Rectal smooth muscle tissue (tissue), 1 donor: ENCODE measurements at regions not wholly inside any gene's neighbourhood (a gene's known extent, or its start where the extent isn't known, plus 50 kb on each side); places are given as distances from the start of the nearest gene placed in this dataset.
"Not testable (repeated sequence)": the region's sequence is repeated elsewhere in the genome, so short reads cannot be mapped to it uniquely, and the experiment has no call there.

Source experiments
- H3K27ac ChIP-seq: one replicate; pipeline ENCODE4 v1.7.0; 2013; ENCODE audit warnings: low read depth, low read length, inconsistent platforms
- H3K27me3 ChIP-seq: one replicate; pipeline ENCODE4 v1.7.0; 2013; ENCODE audit warnings: low read length; ENCODE audit not compliant: control insufficient read depth, insufficient read depth
- H3K36me3 ChIP-seq: one replicate; pipeline ENCODE4 v1.7.0; 2013; ENCODE audit warnings: low read length; ENCODE audit not compliant: control insufficient read depth, insufficient read depth
- H3K4me1 ChIP-seq: one replicate; pipeline ENCODE4 v1.7.0; 2013; ENCODE audit warnings: low read length; ENCODE audit not compliant: control insufficient read depth, insufficient read depth
- H3K4me3 ChIP-seq: one replicate; pipeline ENCODE4 v1.7.0; 2013; ENCODE audit warnings: low read length
- H3K9ac ChIP-seq: one replicate; pipeline ENCODE4 v1.7.0; 2013; ENCODE audit warnings: low read length

DNA sequence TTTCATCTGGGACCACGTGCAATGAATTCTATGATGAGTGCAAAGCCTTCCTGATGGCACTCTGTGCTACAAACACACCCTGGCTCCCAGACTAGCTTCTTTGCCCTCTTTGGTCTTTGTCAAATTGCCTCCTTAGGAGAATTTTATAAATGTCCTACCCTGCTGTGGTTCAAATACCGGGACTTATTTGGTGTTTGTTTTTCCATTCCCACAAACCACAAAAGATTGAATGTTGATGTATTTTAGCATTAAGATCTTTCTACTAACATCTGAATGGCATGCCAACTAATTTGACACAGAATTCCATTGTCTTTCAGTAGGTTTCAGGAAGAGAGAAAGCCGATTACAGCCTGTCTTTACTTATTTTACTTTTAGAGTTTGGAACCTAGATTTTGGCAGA lies 424.2 kb upstream of the SLC35B3 start:
- no peak overlapping the region for H3K27ac ChIP-seq
- H3K36me3 ChIP-seq: no peaks in the 10 kb centered on the region
- H3K4me1 ChIP-seq: no peaks in the 10 kb centered on the region

DNA sequence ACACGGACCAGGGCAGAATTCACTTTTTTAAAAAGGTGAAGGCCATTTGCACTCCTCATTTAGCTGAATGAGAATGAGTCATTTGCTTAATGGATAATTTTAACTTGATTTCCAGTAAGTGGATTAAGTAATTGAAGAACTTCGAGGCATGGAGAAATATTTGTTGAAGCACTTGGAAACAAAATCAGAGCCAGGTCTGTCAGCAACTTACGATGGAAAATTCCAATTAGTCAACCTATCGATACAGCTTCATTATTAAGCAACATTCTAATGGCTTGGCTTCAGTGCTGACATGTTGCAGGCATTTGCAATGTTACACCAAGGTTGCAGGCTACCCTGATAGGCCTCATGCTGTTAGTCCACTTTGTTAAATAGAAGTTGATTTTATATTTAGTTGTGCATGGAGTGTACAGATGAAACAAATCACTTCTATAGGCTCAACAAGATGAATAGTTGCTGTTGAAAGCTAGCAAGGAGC lies 423.5 kb upstream of the SLC35B3 start:
- H3K4me1 ChIP-seq: no peaks in the 10 kb centered on the region
- H3K4me3 ChIP-seq: no peak overlapping the region
- H3K27me3 ChIP-seq: no peaks in the 10 kb centered on the region
- H3K36me3 ChIP-seq: no peaks in the 10 kb centered on the region
- H3K27ac ChIP-seq: no peak overlapping the region
- H3K9ac ChIP-seq: no peak overlapping the region

More for the DNA sequence above, 424.2 kb upstream of the SLC35B3 start:
- Histone ChIP-seq H3K27me3 (no peaks in the 10 kb centered on the region), H3K4me3 (no peak overlapping the region), H3K9ac (no peak overlapping the region)

- H3K27ac ChIP-seq: no peak overlapping the region
- no peak overlapping the region for H3K9ac ChIP-seq
Measured at GRCh38 chr6:8857160-8857559, 421.8 kb upstream of the SLC35B3 start.

DNA sequence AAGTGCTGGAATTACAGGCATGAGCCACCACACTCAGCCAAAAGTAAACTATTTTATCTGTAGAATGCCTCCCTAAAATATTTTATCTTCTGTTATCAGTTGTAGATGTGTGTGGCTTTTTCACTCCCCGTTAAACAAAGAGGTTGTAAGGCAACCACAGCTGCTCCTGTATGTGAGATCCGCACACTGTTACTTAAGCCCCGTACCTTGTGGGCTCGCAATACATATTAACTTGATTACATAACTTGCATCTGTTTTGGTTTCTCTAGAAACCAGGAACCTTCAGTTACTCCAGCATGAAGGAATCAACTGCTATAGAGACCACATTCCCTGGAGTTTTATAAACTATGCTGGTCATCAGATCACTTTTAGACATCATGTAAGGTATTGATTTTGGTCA lies 420.1 kb upstream of the SLC35B3 start:
- Histone ChIP-seq H3K4me3 (no peak overlapping the region), H3K9ac (no peak overlapping the region)

More at GRCh38 chr6:8857160-8857559, 421.8 kb upstream of the SLC35B3 start:
- H3K27me3 ChIP-seq: no peaks in the 10 kb centered on the region
- H3K36me3 ChIP-seq: no peaks in the 10 kb centered on the region
- no peaks in the 10 kb centered on the region for H3K4me1 ChIP-seq
- no peak overlapping the region for H3K4me3 ChIP-seq

DNA sequence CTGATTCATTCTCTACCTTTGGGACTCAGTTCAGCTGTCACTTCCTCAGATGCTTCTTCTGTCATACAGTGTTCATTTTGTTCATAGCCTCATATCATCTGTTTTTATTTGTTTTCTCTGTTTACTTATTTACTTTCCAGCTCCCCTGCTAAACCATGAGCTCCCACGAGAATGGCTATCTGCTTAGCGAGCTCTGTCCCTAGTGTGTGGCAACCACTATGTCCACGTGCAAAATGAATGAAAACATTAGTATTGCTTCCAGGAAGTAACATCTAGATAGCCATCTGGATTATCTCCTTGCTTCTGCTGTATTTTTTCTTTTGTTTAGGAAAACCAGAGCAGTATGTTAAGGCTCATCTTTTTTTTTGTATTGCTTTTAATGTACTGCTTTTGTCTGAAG lies 417.0 kb upstream of the SLC35B3 start:
- H3K4me1 ChIP-seq: no peaks in the 10 kb centered on the region
- no peak overlapping the region for H3K9ac ChIP-seq
- no peak overlapping the region for H3K4me3 ChIP-seq
- H3K27me3 ChIP-seq: no peaks in the 10 kb centered on the region
- H3K36me3 ChIP-seq: no peaks in the 10 kb centered on the region
- H3K27ac ChIP-seq: no peak overlapping the region

More for the DNA sequence above, 420.1 kb upstream of the SLC35B3 start:
- Histone ChIP-seq H3K4me1 (no peaks in the 10 kb centered on the region), H3K27me3 (no peaks in the 10 kb centered on the region), H3K36me3 (no peaks in the 10 kb centered on the region), H3K27ac (no peak overlapping the region)

- H3K9ac ChIP-seq, H3K4me3 ChIP-seq, H3K27ac ChIP-seq, H3K36me3 ChIP-seq, H3K27me3 ChIP-seq, H3K4me1 ChIP-seq: not testable (repeated sequence)
Measured at GRCh38 chr6:8846680-8847079, 411.3 kb upstream of the SLC35B3 start.

- no peak overlapping the region for H3K27ac ChIP-seq
Measured at GRCh38 chr6:8845690-8846089, 410.3 kb upstream of the SLC35B3 start.

DNA sequence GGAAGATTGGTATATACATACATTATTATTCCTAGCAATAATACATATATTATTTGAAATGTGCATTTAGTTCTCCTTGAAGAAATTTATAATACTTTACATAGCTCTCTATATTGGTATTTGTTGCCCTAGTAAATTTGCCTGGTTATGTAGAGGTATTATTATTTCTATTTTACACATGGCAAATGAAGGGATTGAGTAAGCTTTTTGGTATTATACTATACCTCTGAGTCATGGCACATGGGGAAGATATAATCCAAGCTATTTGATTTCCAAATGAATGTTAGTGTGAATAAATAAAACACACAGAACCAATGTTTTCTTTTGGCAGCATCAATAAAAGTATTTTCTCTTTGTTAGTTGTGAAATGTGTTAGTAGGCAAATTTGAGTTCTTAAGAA lies 409.6 kb upstream of the SLC35B3 start:
- Histone ChIP-seq H3K36me3 (no peaks in the 10 kb centered on the region), H3K4me1 (no peaks in the 10 kb centered on the region), H3K27ac (no peak overlapping the region), H3K4me3 (no peak overlapping the region), H3K9ac (no peak overlapping the region), H3K27me3 (no peaks in the 10 kb centered on the region)

More at GRCh38 chr6:8845690-8846089, 410.3 kb upstream of the SLC35B3 start:
- no peaks in the 10 kb centered on the region for H3K4me1 ChIP-seq
- H3K4me3 ChIP-seq: no peak overlapping the region
- H3K27me3 ChIP-seq: no peaks in the 10 kb centered on the region
- H3K36me3 ChIP-seq: no peaks in the 10 kb centered on the region
- no peak overlapping the region for H3K9ac ChIP-seq

GRCh38 chr6:8839626-8840025 lies 404.3 kb upstream of the SLC35B3 start:
- Histone ChIP-seq H3K4me1 (no peaks in the 10 kb centered on the region), H3K9ac (no peak overlapping the region), H3K27me3 (no peaks in the 10 kb centered on the region), H3K36me3 (no peaks in the 10 kb centered on the region), H3K4me3 (no peak overlapping the region), H3K27ac (no peak overlapping the region)

DNA sequence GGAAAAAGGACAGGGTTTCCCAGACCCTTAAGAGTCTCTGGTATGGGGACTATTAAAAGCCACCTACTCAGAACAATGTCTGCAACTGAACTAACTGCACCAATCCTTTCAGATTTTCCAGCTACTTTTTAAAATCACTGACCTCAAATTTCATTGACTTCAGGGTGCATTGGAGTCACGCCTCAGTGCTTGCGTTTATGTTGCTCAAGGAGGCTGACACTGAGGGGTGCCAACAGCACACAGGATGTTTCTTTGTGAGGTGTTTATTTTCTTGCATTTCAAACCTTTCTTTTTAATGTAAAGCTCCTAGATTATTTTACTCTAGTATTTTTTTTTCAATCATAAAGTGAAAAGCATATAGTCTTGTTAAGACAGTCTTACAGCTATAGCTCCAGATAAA lies 402.0 kb upstream of the SLC35B3 start:
- Histone ChIP-seq H3K27ac (no peak overlapping the region), H3K36me3 (no peaks in the 10 kb centered on the region), H3K4me1 (no peaks in the 10 kb centered on the region), H3K4me3 (no peak overlapping the region), H3K27me3 (no peaks in the 10 kb centered on the region), H3K9ac (no peak overlapping the region)

GRCh38 chr6:8832695-8833094 lies 397.4 kb upstream of the SLC35B3 start:
- not testable (repeated sequence) for H3K4me3 ChIP-seq, H3K9ac ChIP-seq, H3K4me1 ChIP-seq, H3K36me3 ChIP-seq, H3K27ac ChIP-seq, H3K27me3 ChIP-seq

DNA sequence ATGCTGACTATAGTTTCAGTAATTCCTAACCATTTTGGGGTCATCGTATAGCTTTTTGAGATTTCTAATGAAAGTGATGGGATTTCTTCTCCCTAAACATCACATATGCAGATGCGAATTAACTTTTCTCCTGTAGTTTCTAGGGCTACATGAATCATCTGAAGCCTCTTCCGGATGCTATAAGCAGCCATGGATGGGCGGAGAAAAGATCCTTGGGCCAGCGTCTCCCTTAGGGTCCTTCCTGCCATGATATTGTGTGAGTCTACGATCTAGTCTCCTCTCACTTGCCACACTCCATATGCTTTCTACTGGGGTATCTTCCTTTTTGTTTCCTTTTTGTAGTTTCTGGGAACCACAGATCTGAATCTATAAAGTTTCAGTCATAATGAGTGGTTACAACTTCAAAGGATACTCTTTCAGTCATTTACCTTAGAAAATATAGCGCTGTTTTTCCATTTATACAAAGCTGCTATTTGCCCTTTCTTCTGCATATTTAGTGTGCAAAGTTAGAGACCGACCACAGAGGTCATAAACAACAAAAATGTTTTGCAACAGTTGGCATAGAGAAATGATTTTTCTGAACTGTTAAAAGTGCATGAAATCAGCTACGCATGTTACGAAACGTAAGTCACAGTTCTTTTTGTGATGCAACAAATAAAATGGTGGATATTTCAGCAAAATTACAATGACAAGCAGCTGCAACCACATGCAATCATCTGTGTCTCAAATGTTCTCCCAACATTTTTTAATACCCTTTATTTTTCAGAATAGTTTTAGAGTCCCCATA lies 396.2 kb upstream of the SLC35B3 start:
- Histone ChIP-seq H3K4me1 (no peaks in the 10 kb centered on the region), H3K27me3 (no peaks in the 10 kb centered on the region), H3K36me3 (no peaks in the 10 kb centered on the region), H3K9ac (no peak overlapping the region), H3K4me3 (no peak overlapping the region), H3K27ac (no peak overlapping the region)

- Histone ChIP-seq H3K4me3 (no peak overlapping the region), H3K9ac (no peak overlapping the region), H3K27me3 (no peaks in the 10 kb centered on the region), H3K4me1 (no peaks in the 10 kb centered on the region), H3K36me3 (no peaks in the 10 kb centered on the region), H3K27ac (no peak overlapping the region)
Measured at GRCh38 chr6:8830794-8831193, 395.4 kb upstream of the SLC35B3 start.
